Activated T-cell treated with anti-CD3 and anti-CD28 coated beads, Interleukin-2, amount 50 U/mL, for 72 hours (primary cell): ENCODE measurements at regions not wholly inside any gene's neighbourhood (a gene's known extent, or its start where the extent isn't known, plus 50 kb on each side); places are given as distances from the start of the nearest gene placed in this dataset.
"Not testable (repeated sequence)": the region's sequence is repeated elsewhere in the genome, so short reads cannot be mapped to it uniquely, and the experiment has no call there.

Experiments used
- ATAC-seq, 2 donors: fragments of 150-1000 bp; cut with Tn5 transposase; replicated peaks in 1 of 2; 2 replicates each; pipeline ENCODE4 v1.10.0; 2021; ENCODE audit warnings: moderate library complexity in 2 of 2, mild to moderate bottlenecking in 1 of 2
- DNase-seq, 2 donors: peaks; one replicate each; pipeline ENCODE4 v3.0.0; 2021 to 2022; ENCODE audit warnings: mixed read lengths in 1 of 2
- H3K27ac Mint-ChIP-seq: one replicate; pipeline ENCODE4 v1.8.0; 2022; ENCODE audit warnings: mild to moderate bottlenecking, moderate library complexity, mixed read lengths
- H3K27me3 Mint-ChIP-seq: one replicate; pipeline ENCODE4 v1.8.0; 2022; ENCODE audit warnings: low read depth, mixed read lengths
- H3K36me3 Mint-ChIP-seq, 2 donors: one replicate each; pipeline ENCODE4 v1.8.0; 2022; ENCODE audit warnings: mixed read lengths in 2 of 2, mild to moderate bottlenecking in 1 of 2; ENCODE audit not compliant: insufficient read depth in 2 of 2
- H3K4me1 Mint-ChIP-seq: one replicate; pipeline ENCODE4 v1.8.0; 2022; ENCODE audit warnings: low read depth, mixed read lengths
- H3K4me3 Mint-ChIP-seq, 2 donors: one replicate each; pipeline ENCODE4 v1.8.0; 2022; ENCODE audit warnings: mild to moderate bottlenecking in 2 of 2, mixed read lengths in 2 of 2, moderate library complexity in 2 of 2
- H3K9me3 Mint-ChIP-seq, 2 donors: one replicate each; pipeline ENCODE4 v1.8.0; 2022; ENCODE audit warnings: mixed read lengths in 2 of 2

DNA sequence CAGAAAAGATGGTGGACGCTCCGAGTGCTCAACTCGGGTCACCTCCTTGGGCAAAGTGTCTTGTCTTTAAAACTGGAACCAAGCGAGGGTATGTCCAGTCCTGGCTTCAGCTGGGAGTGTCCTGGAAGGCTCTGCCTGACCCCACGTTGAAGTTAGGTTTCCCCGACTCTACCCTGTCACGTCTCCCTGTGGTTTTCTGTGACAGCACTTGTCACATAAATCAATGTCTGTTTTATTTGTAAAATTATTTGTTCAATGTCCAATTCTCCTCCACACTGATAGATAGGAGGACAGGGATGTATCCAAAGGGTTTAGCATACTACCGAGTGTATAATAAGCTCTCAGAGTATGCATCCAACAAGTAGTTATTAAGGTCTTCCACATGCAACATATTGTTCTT lies 197.7 kb upstream of the IRF2BP2 start:
- not testable (repeated sequence) for H3K36me3 Mint-ChIP-seq, H3K27ac Mint-ChIP-seq, H3K9me3 Mint-ChIP-seq, H3K27me3 Mint-ChIP-seq, H3K4me1 Mint-ChIP-seq, H3K4me3 Mint-ChIP-seq, ATAC-seq, DNase-seq

DNA sequence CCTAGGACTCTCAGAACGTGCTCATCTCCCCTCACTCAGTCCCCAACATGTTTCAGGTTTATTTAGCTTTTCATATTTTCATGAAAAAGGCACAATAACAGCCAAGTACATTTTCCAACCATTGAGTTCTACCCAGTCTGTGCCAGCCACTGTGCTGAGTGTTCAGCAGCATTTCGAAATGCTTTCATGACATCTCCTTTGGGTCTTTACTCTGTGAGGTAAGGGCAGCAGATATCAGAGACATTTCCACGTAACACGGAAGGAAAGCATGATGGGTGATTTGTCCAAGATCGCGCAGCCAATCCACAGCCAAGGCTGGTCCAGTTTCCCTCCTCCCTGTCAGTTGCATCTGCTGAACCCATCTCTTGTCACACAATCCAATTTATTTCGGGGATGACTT lies 192.6 kb upstream of the IRF2BP2 start:
- not testable (repeated sequence) for H3K4me3 Mint-ChIP-seq, H3K36me3 Mint-ChIP-seq, H3K9me3 Mint-ChIP-seq, DNase-seq, ATAC-seq, H3K27me3 Mint-ChIP-seq, H3K4me1 Mint-ChIP-seq, H3K27ac Mint-ChIP-seq

DNA sequence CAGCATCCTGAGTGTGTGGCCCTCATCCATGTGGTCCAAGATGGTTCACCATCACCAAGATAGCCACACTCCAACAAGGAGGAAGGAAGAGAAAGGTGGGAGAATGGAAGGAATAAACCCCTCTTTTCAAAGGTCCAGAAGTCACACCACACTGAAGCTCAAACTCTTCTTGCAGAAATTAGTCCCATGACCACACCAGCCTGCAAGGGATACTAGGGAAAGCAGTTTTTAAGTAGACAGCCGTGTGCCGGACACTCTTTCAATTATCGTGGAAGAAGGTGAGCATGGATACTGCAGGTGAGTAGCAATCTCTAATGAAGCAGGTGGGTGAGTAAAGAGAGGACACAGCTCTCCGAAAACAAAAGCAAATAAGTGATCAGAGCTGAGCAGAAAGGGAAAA lies 191.7 kb upstream of the IRF2BP2 start:
- DNase-seq, ATAC-seq, H3K27ac Mint-ChIP-seq, H3K4me1 Mint-ChIP-seq, H3K36me3 Mint-ChIP-seq, H3K4me3 Mint-ChIP-seq, H3K9me3 Mint-ChIP-seq, H3K27me3 Mint-ChIP-seq: not testable (repeated sequence)

DNA sequence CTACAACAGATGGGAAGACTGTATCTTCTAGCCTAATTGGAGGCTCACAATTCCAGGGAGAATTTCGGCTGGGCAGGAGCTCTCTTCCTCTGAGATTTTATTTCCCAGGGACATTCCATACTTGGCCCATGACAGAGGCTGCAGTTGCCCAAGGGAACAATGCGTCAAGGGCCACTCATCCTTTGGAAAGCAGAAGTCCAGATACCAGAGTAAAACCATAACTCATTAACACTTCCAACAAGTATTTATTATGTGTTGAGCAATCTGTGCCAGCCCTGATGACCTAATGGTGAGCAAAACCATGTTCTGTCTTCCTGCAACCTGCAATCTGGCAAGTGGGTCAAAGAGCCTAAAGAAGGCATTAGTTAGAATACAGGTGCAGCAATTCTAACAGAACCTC lies 191.2 kb upstream of the IRF2BP2 start:
- not testable (repeated sequence) for H3K9me3 Mint-ChIP-seq, H3K36me3 Mint-ChIP-seq, DNase-seq, H3K27me3 Mint-ChIP-seq, H3K4me3 Mint-ChIP-seq, ATAC-seq, H3K4me1 Mint-ChIP-seq, H3K27ac Mint-ChIP-seq

DNA sequence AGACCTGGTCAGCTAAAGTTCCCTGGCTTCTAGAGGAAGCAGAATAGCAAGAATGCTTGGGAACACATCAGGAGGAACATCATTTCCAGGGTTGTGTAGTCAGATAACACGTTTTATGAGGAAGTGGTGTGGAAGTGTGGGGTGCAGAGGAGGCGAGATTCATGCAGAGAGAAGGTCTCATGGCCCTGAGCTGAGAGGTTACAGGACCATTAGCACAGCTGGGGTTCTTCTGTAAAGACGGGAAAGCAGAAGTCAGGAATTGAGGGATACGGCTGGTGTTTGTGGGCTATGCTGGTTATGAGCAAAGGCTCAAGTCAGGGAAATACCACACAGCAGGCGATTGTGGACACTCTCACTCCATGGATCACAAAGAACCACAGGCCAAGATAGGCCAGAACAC lies 190.6 kb upstream of the IRF2BP2 start:
- H3K4me3 Mint-ChIP-seq, H3K9me3 Mint-ChIP-seq, H3K4me1 Mint-ChIP-seq, H3K27ac Mint-ChIP-seq, H3K27me3 Mint-ChIP-seq, H3K36me3 Mint-ChIP-seq, ATAC-seq, DNase-seq: not testable (repeated sequence)

DNA sequence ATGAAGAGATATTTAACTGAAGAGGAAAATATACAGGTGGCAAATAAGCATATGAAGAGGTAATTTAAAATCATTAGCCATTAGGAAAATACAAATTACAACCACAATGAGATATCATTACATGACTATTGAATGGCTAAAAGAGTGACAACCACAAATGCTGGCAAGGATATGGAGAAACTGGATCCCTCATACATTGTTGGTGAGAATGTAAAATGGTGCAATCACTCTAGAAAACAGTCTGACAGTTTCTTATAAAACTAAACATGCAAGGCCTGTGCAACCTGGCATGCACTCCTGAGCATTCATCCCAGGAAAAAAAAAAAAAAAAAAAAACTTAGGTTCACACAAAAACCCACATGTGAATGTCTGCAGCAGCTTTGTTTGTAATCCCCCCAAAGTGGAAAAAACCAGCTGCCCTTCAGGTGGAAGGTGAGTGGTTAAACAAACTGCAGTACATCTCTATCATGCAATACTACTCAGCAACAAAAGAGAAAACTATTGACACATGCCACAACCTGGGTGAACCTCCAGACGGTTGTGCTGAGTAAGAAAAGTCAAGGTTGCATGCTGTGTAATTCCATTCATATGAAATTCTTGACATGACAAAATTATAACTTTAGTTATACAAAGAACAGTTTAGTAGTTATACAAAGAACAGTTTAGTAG lies 189.2 kb upstream of the IRF2BP2 start:
- not testable (repeated sequence) for H3K4me3 Mint-ChIP-seq, ATAC-seq, H3K9me3 Mint-ChIP-seq, H3K36me3 Mint-ChIP-seq, H3K4me1 Mint-ChIP-seq, H3K27ac Mint-ChIP-seq, H3K27me3 Mint-ChIP-seq, DNase-seq

DNA sequence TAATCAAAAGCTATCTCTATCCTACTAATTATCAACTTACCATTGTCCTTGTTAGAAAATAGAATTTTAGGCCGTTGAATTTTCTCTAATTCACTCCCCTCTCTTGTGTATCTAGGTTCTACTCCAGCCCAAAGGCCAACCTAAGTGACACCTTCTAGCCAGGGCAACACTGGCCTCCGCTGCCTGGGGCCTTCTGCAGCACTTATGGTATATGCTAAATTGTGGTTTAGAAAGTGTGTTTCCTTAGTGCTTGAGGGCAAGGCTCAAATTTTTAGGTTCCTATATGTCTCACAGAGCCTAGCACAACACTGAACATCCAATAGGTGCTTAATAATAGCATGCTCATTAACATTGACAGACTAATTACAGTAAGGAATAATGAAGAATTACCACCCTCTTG lies 187.2 kb upstream of the IRF2BP2 start:
- H3K9me3 Mint-ChIP-seq, DNase-seq, H3K4me1 Mint-ChIP-seq, ATAC-seq, H3K27ac Mint-ChIP-seq, H3K36me3 Mint-ChIP-seq, H3K4me3 Mint-ChIP-seq, H3K27me3 Mint-ChIP-seq: not testable (repeated sequence)

DNA sequence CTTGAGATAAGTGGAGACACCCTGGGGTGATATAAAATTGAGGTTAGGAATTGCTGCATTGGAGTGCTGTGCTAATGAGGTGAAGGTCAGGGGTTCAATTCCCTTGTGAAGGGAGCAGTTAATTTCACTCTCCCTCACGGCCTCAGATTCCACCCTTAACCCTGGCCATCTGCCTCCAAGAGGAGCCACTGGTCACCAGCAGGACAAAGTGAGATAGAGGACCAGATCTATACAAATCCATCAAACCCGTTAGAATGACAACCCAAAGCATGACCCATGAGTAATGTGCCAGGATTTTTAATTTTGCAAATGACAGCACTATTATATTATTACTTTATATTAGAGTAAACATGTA lies 186.4 kb upstream of the IRF2BP2 start:
- ATAC-seq, H3K36me3 Mint-ChIP-seq, H3K27ac Mint-ChIP-seq, H3K4me1 Mint-ChIP-seq, H3K9me3 Mint-ChIP-seq, H3K4me3 Mint-ChIP-seq, DNase-seq, H3K27me3 Mint-ChIP-seq: not testable (repeated sequence)

DNA sequence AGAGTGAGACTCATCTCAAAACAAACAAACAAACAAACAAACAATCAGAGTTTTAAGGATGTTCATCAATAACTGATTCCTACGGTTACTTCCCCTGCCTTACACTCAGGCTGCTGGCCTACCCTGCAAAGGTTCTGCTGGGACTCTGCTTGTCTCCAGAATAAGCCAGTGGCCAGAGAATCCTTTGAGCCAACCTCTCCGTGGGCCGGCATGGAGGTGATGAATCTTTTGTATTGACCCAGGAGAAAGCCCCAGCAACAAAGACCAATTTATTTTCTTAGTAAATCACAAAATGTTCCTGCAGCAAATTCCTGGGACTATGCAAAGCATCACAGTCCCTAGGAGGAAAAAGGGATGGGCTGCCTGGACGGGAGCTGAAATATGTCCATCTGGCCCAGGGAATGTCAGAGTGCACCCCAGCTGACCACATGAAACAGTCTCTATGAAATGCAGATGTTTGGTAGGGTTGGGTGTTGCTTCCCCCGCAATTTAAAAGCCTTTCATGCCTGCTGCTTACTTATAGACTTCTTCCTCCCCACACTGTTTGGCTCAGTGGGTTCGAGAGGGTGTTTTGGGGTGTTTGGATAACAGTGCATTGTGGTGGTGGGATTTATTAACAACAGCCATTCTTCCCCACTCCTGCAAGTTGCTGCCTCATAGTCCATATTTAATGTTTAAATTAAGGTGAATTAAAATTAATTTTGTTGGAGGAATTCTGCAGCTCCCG lies 185.9 kb upstream of the IRF2BP2 start:
- H3K27me3 Mint-ChIP-seq, ATAC-seq, H3K4me1 Mint-ChIP-seq, H3K9me3 Mint-ChIP-seq, H3K4me3 Mint-ChIP-seq, DNase-seq, H3K27ac Mint-ChIP-seq, H3K36me3 Mint-ChIP-seq: not testable (repeated sequence)

DNA sequence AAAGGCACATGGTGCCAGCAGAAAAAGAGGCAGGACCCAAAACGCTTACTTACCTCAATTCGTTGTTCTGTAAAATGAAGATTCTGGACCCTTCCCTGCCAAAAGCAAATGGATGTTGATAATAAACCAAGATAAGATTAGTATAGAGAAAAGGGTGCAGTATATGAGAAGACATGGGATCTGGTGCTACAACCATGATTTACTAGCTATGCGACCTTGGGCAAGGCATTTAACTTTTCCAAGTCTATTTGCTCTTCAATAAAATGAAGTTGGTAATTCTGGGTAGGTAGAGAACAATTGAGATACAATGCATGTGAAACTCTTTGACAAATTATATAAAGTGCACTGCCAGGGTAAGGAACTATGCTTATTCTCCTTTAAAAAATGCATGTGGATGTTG lies 185.0 kb upstream of the IRF2BP2 start:
- not testable (repeated sequence) for H3K4me3 Mint-ChIP-seq, H3K36me3 Mint-ChIP-seq, H3K27me3 Mint-ChIP-seq, H3K4me1 Mint-ChIP-seq, ATAC-seq, DNase-seq, H3K9me3 Mint-ChIP-seq, H3K27ac Mint-ChIP-seq

DNA sequence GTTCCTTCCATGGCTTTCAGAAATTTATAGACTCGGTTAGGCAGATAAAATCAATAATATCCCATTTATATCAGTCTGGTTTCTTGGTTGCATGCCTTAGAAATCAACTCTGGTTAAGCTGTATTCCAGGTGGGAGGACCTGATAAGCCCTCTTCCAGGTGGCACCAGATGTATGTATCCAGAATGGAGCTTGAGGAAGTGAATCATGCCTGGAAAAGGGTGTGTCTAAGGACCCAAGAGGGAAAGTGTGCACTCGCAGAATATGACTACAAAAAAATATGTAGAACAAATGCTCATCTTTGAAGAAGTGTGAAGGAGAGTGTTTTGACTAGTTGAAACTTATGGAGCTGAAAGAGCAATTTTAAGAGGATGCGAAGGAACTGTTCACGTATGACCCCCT lies 184.5 kb upstream of the IRF2BP2 start:
- DNase-seq, H3K36me3 Mint-ChIP-seq, H3K27ac Mint-ChIP-seq, H3K27me3 Mint-ChIP-seq, H3K4me3 Mint-ChIP-seq, H3K9me3 Mint-ChIP-seq, H3K4me1 Mint-ChIP-seq, ATAC-seq: not testable (repeated sequence)

DNA sequence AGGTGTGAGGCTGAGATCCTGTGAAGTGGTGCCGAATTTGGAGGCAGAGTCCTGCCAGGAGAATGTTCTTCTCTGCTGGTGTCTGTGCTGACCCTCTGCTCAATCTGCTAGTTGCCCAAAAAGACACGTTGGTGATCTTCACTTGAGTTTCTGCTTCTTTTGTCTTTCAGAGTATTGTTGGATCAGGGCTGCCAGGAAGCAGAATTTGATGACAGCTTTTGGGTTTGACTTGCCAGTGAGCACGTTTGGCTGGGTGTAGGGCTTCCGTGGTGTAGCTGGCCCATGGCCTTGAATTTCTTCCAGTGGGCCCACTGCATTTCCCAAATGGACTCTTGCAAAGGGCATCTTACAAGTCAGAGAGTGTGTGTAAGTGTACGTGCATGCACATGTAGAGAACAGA lies 183.9 kb upstream of the IRF2BP2 start:
- not testable (repeated sequence) for H3K36me3 Mint-ChIP-seq, DNase-seq, H3K9me3 Mint-ChIP-seq, H3K4me3 Mint-ChIP-seq, H3K27ac Mint-ChIP-seq, H3K4me1 Mint-ChIP-seq, ATAC-seq, H3K27me3 Mint-ChIP-seq

DNA sequence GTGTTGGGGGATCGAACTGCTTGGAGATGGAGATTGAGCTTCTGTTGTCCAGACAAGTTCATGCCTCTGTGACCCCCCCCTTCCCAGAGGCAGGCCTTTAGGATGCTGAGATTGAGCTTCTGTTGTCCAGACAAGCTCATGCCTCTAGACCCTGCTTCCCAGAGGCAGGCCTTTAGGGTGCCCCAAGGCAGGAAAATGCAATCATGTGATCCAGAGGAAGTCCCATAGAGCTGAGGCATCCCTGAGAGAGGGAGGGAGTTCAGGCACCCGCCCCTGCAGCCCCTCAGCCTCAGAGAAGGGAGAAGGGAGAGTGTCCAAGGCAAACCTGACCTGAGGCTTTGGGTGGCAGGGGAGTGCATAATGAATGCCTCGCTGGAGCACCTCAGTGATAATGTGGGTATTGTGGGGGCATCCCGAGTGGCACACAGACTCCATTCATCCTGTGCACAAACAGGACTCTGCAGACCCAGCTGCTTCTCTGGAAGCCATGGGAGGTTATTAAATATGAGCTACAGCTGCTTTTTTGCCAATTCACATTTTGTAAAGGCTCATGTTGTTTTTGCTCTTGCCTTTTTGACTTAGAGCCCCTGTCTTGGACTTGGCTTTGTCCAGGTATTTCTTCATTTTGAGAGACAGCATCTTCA lies 182.4 kb upstream of the IRF2BP2 start:
- not testable (repeated sequence) for H3K4me1 Mint-ChIP-seq, H3K4me3 Mint-ChIP-seq, ATAC-seq, H3K27ac Mint-ChIP-seq, H3K27me3 Mint-ChIP-seq, H3K36me3 Mint-ChIP-seq, H3K9me3 Mint-ChIP-seq, DNase-seq

DNA sequence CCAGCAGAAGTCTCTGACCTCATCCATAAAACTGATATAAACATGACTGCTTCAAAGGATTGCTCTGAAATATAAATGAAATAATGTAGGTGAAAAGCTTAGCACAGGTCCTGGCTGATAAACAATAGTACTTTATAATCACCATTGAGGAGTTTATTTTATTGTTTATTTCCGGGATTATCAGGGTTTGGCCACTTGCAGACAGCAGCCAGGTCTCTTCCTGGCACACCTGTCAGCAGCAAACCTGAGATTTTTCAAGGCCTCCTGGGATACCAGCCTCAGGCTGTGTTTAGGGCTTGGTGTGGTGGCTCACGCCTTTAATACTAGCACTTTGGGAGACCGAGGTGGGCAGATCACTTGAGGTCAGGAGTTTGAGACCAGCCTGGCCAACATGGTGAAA lies 181.6 kb upstream of the IRF2BP2 start:
- not testable (repeated sequence) for ATAC-seq, H3K36me3 Mint-ChIP-seq, H3K9me3 Mint-ChIP-seq, H3K27ac Mint-ChIP-seq, H3K4me1 Mint-ChIP-seq, H3K27me3 Mint-ChIP-seq, DNase-seq, H3K4me3 Mint-ChIP-seq
